Mucosa of descending colon (tissue), 3 donors: ENCODE measurements at regions not wholly inside any gene's neighbourhood (a gene's known extent, or its start where the extent isn't known, plus 50 kb on each side); places are given as distances from the start of the nearest gene placed in this dataset.

Source experiments
- ATAC-seq: fragments of 200-7000 bp; cut with Tn5 transposase; one replicate; pipeline ENCODE4 v1.9.1; 2020; ENCODE audit warnings: mild to moderate bottlenecking, moderate library complexity
- DNase-seq, 3 donors: peaks; one replicate each; pipeline ENCODE4 v3.0.0-alpha.2; 2020
- H3K36me3 ChIP-seq: fragments of 200-600 bp; one replicate; pipeline ENCODE4 v1.8.0; 2021; ENCODE audit warnings: low read depth, mild to moderate bottlenecking
- H3K4me1 ChIP-seq: fragments of 200-600 bp; one replicate; pipeline ENCODE4 v1.8.0; 2021; ENCODE audit warnings: low read depth, mild to moderate bottlenecking
- H3K4me3 ChIP-seq: fragments of 200-600 bp; one replicate; pipeline ENCODE4 v1.8.0; 2021; ENCODE audit warnings: mild to moderate bottlenecking
- H3K9me3 ChIP-seq: fragments of 200-600 bp; one replicate; pipeline ENCODE4 v1.8.0; 2021; ENCODE audit warnings: mild to moderate bottlenecking
- CTCF ChIP-seq: fragments of 200-600 bp; IDR thresholded peaks from one replicate; pipeline ENCODE4 v1.8.0; 2022; ENCODE audit warnings: antibody characterized with exemption, mild to moderate bottlenecking
- intact Hi-C, 2 donors: fragments of 100-400 bp; cut with DNase I in 1 of 2; cut with micrococcal nuclease in 1 of 2; formaldehyde crosslinking; loops; one replicate each; pipeline versions ENCODE4 v1.11.0 to v1.11.1; 2022; cut with DNase I, micrococcal nuclease
- donor health status: DM: no; HTN: no; CAD: no; lungs with moderate emphysema.
- donor health status: DM: no; HTN: no; CAD: no.
- donor health status: DM: no; HTN: yes; CAD: no.

- Histone ChIP-seq H3K4me3 (no peak overlapping the region), H3K4me1 (no peaks in the 10 kb centered on the region), H3K36me3 (no peaks in the 10 kb centered on the region), H3K9me3 (no peaks in the 10 kb centered on the region)
- intact Hi-C loops: no loop called here
- no peak for DNase-seq
- no peak for ATAC-seq
- no peak for TF ChIP-seq CTCF
These were observed 696.7 kb downstream of the TNS3 start for GRCh38 chr7:46885167-46885566.

- Histone ChIP-seq H3K36me3 (no peaks in the 10 kb centered on the region), H3K4me3 (no peak overlapping the region), H3K4me1 (no peaks in the 10 kb centered on the region), H3K9me3 (no peaks in the 10 kb centered on the region)
- intact Hi-C loops: no loop called here
- DNase-seq (no peak), ATAC-seq (no peak)
- no peak for TF ChIP-seq CTCF
These were observed 700.3 kb downstream of the TNS3 start for GRCh38 chr7:46881507-46882127.

- no peaks in the 10 kb centered on the region for H3K36me3 ChIP-seq
- H3K4me1 ChIP-seq: no peaks in the 10 kb centered on the region
- DNase-seq (no peak), ATAC-seq (no peak)
- TF ChIP-seq CTCF: no peak
- intact Hi-C loops: no loop called here
- no peaks in the 10 kb centered on the region for H3K9me3 ChIP-seq
- no peak overlapping the region for H3K4me3 ChIP-seq
These were observed 701.3 kb downstream of the TNS3 start for GRCh38 chr7:46880508-46881196.

- no peak for TF ChIP-seq CTCF
- intact Hi-C loops: no loop called here
- Histone ChIP-seq H3K4me3 (no peak overlapping the region), H3K4me1 (no peaks in the 10 kb centered on the region), H3K36me3 (no peaks in the 10 kb centered on the region), H3K9me3 (no peaks in the 10 kb centered on the region)
- DNase-seq: no peak
- no peak for ATAC-seq
These were observed 702.1 kb downstream of the TNS3 start for GRCh38 chr7:46879783-46880182.

GRCh38 chr7:46871516-46871915 lies 710.4 kb downstream of the TNS3 start:
- no peak for TF ChIP-seq CTCF
- DNase-seq (no peak), ATAC-seq (no peak)
- intact Hi-C loops: no loop called here
- Histone ChIP-seq H3K9me3 (no peaks in the 10 kb centered on the region), H3K4me3 (no peak overlapping the region), H3K4me1 (no peaks in the 10 kb centered on the region), H3K36me3 (no peaks in the 10 kb centered on the region)
